ENCODE measurements at regions not wholly inside any gene's neighbourhood (a gene's known extent, or its start where the extent isn't known, plus 50 kb on each side); places are given as distances from the start of the nearest gene placed in this dataset.

- DNase-seq, result no peak
Observed at GRCh38 chr2:7513834-7514233, 596.6 kb downstream of the RNF144A start.

GRCh38 chr2:7515327-7515726 is 598.1 kb downstream of the RNF144A start:
- no peak overlapping the region for H3K27ac ChIP-seq
- peaks cover 0 to 6% (median 0%) of the 10 kb centered on the region in 9 donors for H3K27me3 ChIP-seq
- no peaks in the 10 kb centered on the region for H3K36me3 ChIP-seq
- no peak for TF ChIP-seq CTCF (IDR thresholded peaks at IDR 0.05)
- DNase-seq (no peak), ATAC-seq (no peak)
- no peak overlapping the region for H3K4me3 ChIP-seq
- H3K9me3 ChIP-seq, result peaks cover 0 to 3% (median 0%) of the 10 kb centered on the region in 12 donors
- peaks cover 0 to 8% (median 0%) of the 10 kb centered on the region in 12 donors for H3K4me1 ChIP-seq
- intact Hi-C loops (cut with DNase I), result no loop called here

More at GRCh38 chr2:7513834-7514233, 596.6 kb downstream of the RNF144A start:
- Histone ChIP-seq H3K4me1 (peaks cover 0 to 8% (median 0%) of the 10 kb centered on the region in 12 donors), H3K27me3 (peaks cover 0 to 6% (median 0%) of the 10 kb centered on the region in 9 donors), H3K9me3 (peaks cover 0 to 4% (median 0%) of the 10 kb centered on the region in 12 donors), H3K36me3 (no peaks in the 10 kb centered on the region), H3K4me3 (no peak overlapping the region), H3K27ac (no peak overlapping the region)
- 78 to 81% (median 79%) methylated on average over 3 of the region's 3 CpGs for WGBS, 4 donors
- no peak for ATAC-seq
- TF ChIP-seq CTCF (IDR thresholded peaks at IDR 0.05), result no peak
- TF ChIP-seq POLR2A (IDR thresholded peaks at IDR 0.05), result no peak
- intact Hi-C loops (cut with DNase I), result no loop called here

- TF ChIP-seq POLR2A (IDR thresholded peaks at IDR 0.05) (no peak), CTCF (IDR thresholded peaks at IDR 0.05) (no peak)
- 54 to 70% (median 63%) methylated on average over 2 of the region's 2 CpGs for WGBS, 4 donors
- DNase-seq (no peak), ATAC-seq (no peak)
- intact Hi-C loops (cut with DNase I), result no loop called here
- no peak overlapping the region for H3K4me3 ChIP-seq
- no peak overlapping the region for H3K27ac ChIP-seq
- no peaks in the 10 kb centered on the region for H3K36me3 ChIP-seq
- no peaks in the 10 kb centered on the region for H3K9me3 ChIP-seq
- peaks cover 0 to 8% (median 0%) of the 10 kb centered on the region in 12 donors for H3K4me1 ChIP-seq
- peaks cover 0 to 6% (median 0%) of the 10 kb centered on the region in 9 donors for H3K27me3 ChIP-seq
Observed at GRCh38 chr2:7516484-7517063, 599.4 kb downstream of the RNF144A start.

GRCh38 chr2:7517088-7517487 is 599.9 kb downstream of the RNF144A start:
- H3K36me3 ChIP-seq, result no peaks in the 10 kb centered on the region
- no peak overlapping the region for H3K4me3 ChIP-seq
- no peaks in the 10 kb centered on the region for H3K9me3 ChIP-seq
- H3K27ac ChIP-seq, result no peak overlapping the region
- peaks cover 0 to 6% (median 0%) of the 10 kb centered on the region in 9 donors for H3K27me3 ChIP-seq
- ATAC-seq, result no peak
- 15 to 35% (median 24%) methylated on average over 6 of the region's 6 CpGs for WGBS, 4 donors
- DNase-seq, result no peak
- no peak for TF ChIP-seq POLR2A (IDR thresholded peaks at IDR 0.05)
- no peak for TF ChIP-seq CTCF (IDR thresholded peaks at IDR 0.05)
- intact Hi-C loops (cut with DNase I), result no loop called here
- peaks cover 0 to 8% (median 0%) of the 10 kb centered on the region in 12 donors for H3K4me1 ChIP-seq

Measured in heart left ventricle (tissue), 16 donors.